Stimulated activated naive CD8-positive, alpha-beta T cell treated with anti-CD3 and anti-CD28 coated beads, Interleukin-15, Interleukin-2, amounts not matched to agents 100 ng/mL and 50 ng/mL, for 24 hours (primary cell): ENCODE measurements at regions not wholly inside any gene's neighbourhood (a gene's known extent, or its start where the extent isn't known, plus 50 kb on each side); places are given as distances from the start of the nearest gene placed in this dataset.

ENCODE experiments used
- H3K27ac Mint-ChIP-seq: one replicate; pipeline ENCODE4 v1.8.0; 2021; ENCODE audit warnings: mild to moderate bottlenecking, mixed read lengths
- H3K27me3 Mint-ChIP-seq: one replicate; pipeline ENCODE4 v1.8.0; 2021; ENCODE audit warnings: mixed read lengths
- H3K36me3 Mint-ChIP-seq: one replicate; pipeline ENCODE4 v1.8.0; 2021; ENCODE audit warnings: low read depth, mixed read lengths
- H3K4me1 Mint-ChIP-seq: one replicate; pipeline ENCODE4 v1.8.0; 2021; ENCODE audit warnings: low read depth, mixed read lengths
- H3K4me3 Mint-ChIP-seq: one replicate; pipeline ENCODE4 v1.8.0; 2021; ENCODE audit warnings: mild to moderate bottlenecking, mixed read lengths
- H3K9me3 Mint-ChIP-seq: one replicate; pipeline ENCODE4 v1.8.0; 2021; ENCODE audit warnings: mixed read lengths

- Mint-ChIP-seq H3K36me3 (peaks cover 44% of the 10 kb centered on the region), H3K27me3 (no peaks in the 10 kb centered on the region), H3K9me3 (no peaks in the 10 kb centered on the region), H3K27ac (no peak overlapping the region), H3K4me3 (no peak overlapping the region), H3K4me1 (peaks cover 32% of the 10 kb centered on the region)
Measured at GRCh38 chr2:74051504-74051903, 66.8 kb downstream of the TET3 start.

- H3K27ac Mint-ChIP-seq = no peak overlapping the region
- H3K9me3 Mint-ChIP-seq = no peaks in the 10 kb centered on the region
- no peaks in the 10 kb centered on the region for H3K27me3 Mint-ChIP-seq
- peaks cover 34% of the 10 kb centered on the region for H3K36me3 Mint-ChIP-seq
- H3K4me1 Mint-ChIP-seq = peaks cover 32% of the 10 kb centered on the region
- H3K4me3 Mint-ChIP-seq = no peak overlapping the region
Measured at GRCh38 chr2:74052732-74053710, 68.3 kb downstream of the TET3 start.

GRCh38 chr2:74053959-74054715, 69.4 kb downstream of the TET3 start:
- Mint-ChIP-seq H3K4me1 (peaks cover 32% of the 10 kb centered on the region), H3K36me3 (peaks cover 30% of the 10 kb centered on the region), H3K9me3 (no peaks in the 10 kb centered on the region), H3K4me3 (no peak overlapping the region), H3K27ac (no peak overlapping the region), H3K27me3 (no peaks in the 10 kb centered on the region)

DNA sequence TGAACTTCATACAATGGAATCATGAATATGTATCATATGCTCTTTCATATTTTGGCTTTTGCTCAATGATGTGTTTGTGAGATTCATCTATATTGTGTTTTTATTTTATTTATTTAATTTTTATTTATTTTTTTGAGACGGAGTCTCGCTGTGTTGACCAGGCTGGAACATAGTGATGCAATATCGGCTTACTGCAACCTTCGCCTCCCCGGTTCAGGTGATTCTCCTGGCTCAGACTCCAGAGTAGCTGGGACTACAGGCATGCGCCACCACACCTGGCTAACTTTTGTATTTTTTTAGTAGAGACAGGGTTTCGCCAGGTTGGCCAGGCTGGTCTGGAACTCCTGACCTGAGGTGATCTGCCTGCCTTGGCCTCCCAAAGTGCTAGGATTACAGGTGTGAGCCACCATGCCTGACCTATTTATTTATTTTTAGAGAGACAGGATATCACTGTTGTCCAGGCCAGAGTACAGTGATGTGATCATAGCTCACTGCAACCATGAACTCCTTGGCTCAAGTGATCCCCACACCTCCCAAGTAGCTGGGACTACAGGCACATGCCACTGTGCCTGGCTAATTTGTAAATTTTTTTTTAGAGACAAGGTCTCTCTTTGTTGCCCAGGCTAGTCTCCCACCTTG, 74.5 kb downstream of the TET3 start:
- Mint-ChIP-seq H3K27ac (no peak overlapping the region), H3K4me1 (peaks cover 9% of the 10 kb centered on the region), H3K27me3 (no peaks in the 10 kb centered on the region), H3K4me3 (no peak overlapping the region), H3K9me3 (no peaks in the 10 kb centered on the region), H3K36me3 (peaks cover 36% of the 10 kb centered on the region)

GRCh38 chr2:74063486-74063885, 78.8 kb downstream of the TET3 start:
- Mint-ChIP-seq H3K4me1 (peaks cover 9% of the 10 kb centered on the region), H3K36me3 (peaks cover 32% of the 10 kb centered on the region), H3K9me3 (no peaks in the 10 kb centered on the region), H3K27me3 (no peaks in the 10 kb centered on the region), H3K27ac (no peak overlapping the region), H3K4me3 (no peak overlapping the region)

GRCh38 chr2:74065456-74065855, 80.7 kb downstream of the TET3 start:
- Mint-ChIP-seq H3K36me3 (peaks cover 36% of the 10 kb centered on the region), H3K4me3 (no peak overlapping the region), H3K9me3 (no peaks in the 10 kb centered on the region), H3K27me3 (no peaks in the 10 kb centered on the region), H3K27ac (no peak overlapping the region), H3K4me1 (peaks cover 12% of the 10 kb centered on the region)

DNA sequence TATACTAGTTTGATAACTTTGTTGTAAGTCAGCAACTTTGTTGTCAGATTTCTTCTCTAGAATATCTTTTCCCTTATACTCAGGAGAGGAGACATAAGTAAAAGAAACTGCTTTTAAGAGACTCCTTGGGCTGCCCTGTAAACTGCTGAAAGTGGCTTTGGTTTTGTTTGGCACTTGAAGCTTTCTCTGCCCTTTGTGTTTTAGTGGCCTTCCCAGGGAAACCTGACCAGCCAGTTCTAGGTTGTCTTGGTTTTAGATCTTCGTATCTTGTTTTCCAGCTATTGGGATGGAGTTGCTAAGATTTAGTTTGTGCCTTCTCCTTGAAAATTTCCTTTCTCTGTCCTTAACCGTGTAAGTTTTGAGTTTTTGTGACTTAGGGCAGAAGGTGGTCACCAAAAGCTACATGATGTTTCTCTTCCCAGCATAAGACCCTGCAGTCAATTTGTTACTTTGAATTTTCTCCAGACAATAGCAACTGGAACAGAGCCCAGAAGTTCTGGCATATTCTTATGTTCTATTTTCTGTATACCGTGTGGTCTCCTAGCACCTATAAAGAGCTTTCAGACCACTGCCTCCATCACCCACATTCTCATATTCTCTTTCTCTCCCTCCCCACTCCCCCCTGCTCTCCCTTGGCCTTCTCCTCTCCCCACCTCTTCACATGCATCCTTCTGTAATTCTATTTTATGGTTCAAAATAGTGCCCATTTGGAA, 81.1 kb downstream of the BOLA3 start:
- H3K36me3 Mint-ChIP-seq = peaks cover 39% of the 10 kb centered on the region
- no peak overlapping the region for H3K4me3 Mint-ChIP-seq
- H3K27me3 Mint-ChIP-seq = no peaks in the 10 kb centered on the region
- no peak overlapping the region for H3K27ac Mint-ChIP-seq
- H3K4me1 Mint-ChIP-seq = peaks cover 12% of the 10 kb centered on the region
- no peaks in the 10 kb centered on the region for H3K9me3 Mint-ChIP-seq

DNA sequence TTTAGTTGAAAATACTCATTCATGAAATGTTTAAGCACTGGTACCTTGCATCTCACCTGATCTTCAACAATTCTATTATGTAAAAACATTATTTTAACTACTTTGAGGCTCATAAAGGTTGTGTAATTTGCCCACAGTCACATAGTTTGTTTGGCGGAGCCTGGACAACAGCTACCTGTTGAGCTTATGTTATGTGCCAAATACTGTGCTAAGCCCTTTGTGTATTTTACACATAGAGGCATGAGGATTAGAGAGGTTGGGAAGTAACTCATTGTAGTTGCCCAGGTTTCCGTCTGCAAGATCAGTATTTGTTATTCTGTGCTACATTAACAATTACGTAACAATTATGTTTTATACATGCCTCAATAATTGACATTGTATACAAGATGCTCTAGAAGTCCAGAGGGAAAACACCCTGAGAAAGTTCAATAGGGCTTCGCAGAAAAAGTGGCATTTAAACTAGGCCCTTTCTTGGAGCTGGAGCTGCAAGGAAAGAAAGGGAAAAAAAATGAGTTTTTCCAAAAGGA, 80.4 kb downstream of the BOLA3 start:
- H3K4me1 Mint-ChIP-seq = peaks cover 12% of the 10 kb centered on the region
- H3K9me3 Mint-ChIP-seq = no peaks in the 10 kb centered on the region
- H3K36me3 Mint-ChIP-seq = peaks cover 40% of the 10 kb centered on the region
- no peak overlapping the region for H3K27ac Mint-ChIP-seq
- H3K4me3 Mint-ChIP-seq = no peak overlapping the region
- no peaks in the 10 kb centered on the region for H3K27me3 Mint-ChIP-seq

DNA sequence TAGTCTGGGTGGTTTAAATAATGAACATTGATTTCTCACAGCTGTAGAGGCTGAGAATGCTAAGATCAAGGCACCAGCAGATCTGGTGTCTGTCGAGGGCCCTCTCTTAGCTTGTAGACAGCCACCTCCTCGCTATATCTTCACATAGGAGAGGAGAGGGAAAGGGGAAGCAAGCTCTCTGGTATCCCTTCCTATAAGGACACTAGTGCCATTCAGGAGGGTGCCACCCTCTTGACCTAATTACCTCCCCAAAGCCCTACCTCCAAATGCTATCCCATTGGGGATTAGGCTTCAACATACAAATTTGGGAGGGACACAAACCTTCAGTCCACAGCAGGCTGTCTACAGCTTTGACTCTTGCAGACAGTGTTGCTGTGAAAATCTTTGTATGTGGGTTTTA, 76.7 kb downstream of the BOLA3 start:
- no peak overlapping the region for H3K4me3 Mint-ChIP-seq
- H3K9me3 Mint-ChIP-seq = no peaks in the 10 kb centered on the region
- no peaks in the 10 kb centered on the region for H3K27me3 Mint-ChIP-seq
- no peak overlapping the region for H3K27ac Mint-ChIP-seq
- H3K36me3 Mint-ChIP-seq = peaks cover 55% of the 10 kb centered on the region
- H3K4me1 Mint-ChIP-seq = peaks cover 7% of the 10 kb centered on the region

- Mint-ChIP-seq H3K4me3 (no peak overlapping the region), H3K9me3 (no peaks in the 10 kb centered on the region), H3K4me1 (peaks cover 7% of the 10 kb centered on the region), H3K36me3 (peaks cover 58% of the 10 kb centered on the region), H3K27me3 (no peaks in the 10 kb centered on the region), H3K27ac (no peak overlapping the region)
Measured at GRCh38 chr2:74071426-74071825, 76.3 kb downstream of the BOLA3 start.

GRCh38 chr2:74072565-74072964, 75.1 kb downstream of the BOLA3 start:
- H3K9me3 Mint-ChIP-seq = no peaks in the 10 kb centered on the region
- H3K27me3 Mint-ChIP-seq = no peaks in the 10 kb centered on the region
- H3K4me3 Mint-ChIP-seq = no peak overlapping the region
- H3K4me1 Mint-ChIP-seq = peaks cover 7% of the 10 kb centered on the region
- peaks cover 56% of the 10 kb centered on the region for H3K36me3 Mint-ChIP-seq
- H3K27ac Mint-ChIP-seq = no peak overlapping the region

DNA sequence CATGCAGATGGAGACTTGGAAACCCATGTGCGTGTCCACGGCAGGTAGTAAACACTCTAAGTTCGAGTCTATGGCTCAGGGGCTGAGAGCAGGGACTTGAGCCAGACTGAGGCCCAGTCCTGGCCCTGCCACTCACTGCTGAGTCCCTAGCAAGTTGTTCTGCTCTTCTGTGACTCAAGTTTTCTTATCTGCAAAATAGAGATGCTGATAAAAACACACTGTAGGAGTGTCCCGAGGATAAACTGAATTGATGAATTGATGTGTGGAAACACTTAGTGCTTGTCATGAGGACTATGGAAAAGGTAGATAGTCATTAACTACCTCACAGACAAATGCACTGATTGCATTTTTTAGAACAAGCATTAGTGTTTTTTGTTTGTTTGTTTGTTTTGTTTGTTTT, 73.2 kb downstream of the BOLA3 start:
- Mint-ChIP-seq H3K27me3 (no peaks in the 10 kb centered on the region), H3K9me3 (no peaks in the 10 kb centered on the region), H3K4me1 (peaks cover 7% of the 10 kb centered on the region), H3K27ac (no peak overlapping the region), H3K36me3 (peaks cover 47% of the 10 kb centered on the region), H3K4me3 (no peak overlapping the region)

DNA sequence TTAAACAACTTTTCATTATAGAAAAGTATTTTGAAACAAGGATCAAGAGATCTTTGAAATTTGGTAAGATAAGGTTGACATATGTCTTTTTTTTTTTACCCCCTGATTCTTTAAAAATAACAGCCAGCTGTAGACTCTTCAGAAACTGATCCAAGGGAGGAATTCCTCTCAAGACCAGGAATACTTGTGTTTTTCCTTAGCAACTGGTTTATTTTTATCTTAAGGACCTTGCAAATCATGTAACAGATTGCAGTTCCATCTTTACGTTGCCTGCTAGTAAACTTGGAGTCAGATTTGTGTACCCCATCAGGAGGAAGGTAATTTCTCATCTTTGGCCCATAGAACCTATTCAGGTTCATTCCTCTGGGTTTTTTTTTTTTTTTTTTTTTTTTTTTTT, 71.6 kb downstream of the BOLA3 start:
- Mint-ChIP-seq H3K9me3 (no peaks in the 10 kb centered on the region), H3K27ac (no peak overlapping the region), H3K4me1 (peaks cover 4% of the 10 kb centered on the region), H3K36me3 (peaks cover 37% of the 10 kb centered on the region), H3K4me3 (no peak overlapping the region), H3K27me3 (no peaks in the 10 kb centered on the region)

GRCh38 chr2:74077636-74078035, 70.1 kb downstream of the BOLA3 start:
- Mint-ChIP-seq H3K27ac (no peak overlapping the region), H3K4me3 (no peak overlapping the region), H3K9me3 (no peaks in the 10 kb centered on the region), H3K4me1 (peaks cover 2% of the 10 kb centered on the region), H3K27me3 (no peaks in the 10 kb centered on the region), H3K36me3 (peaks cover 39% of the 10 kb centered on the region)
